ENCODE measurements at regions not wholly inside any gene's neighbourhood (a gene's known extent, or its start where the extent isn't known, plus 50 kb on each side); places are given as distances from the start of the nearest gene placed in this dataset.
"Not testable (repeated sequence)": the region's sequence is repeated elsewhere in the genome, so short reads cannot be mapped to it uniquely, and the experiment has no call there.

DNA sequence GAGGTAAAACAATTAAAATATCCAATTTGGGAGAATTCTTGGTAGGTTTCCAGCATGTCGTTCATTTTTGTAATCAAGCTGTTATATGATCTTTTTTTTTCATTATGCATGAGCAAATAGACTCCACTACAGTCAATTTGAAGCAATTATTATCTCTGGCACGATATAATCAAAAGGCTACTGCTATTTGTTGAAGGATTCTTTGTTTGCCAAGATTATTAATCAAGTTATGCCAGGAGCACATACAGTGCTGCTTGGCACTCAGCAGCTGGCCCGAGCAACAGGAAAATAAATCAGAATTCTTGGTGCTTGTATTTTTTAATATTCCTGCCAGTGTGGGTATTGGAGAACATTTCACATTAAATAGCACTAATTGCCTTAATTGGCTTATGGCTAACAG is 279.5 kb downstream of the RND3 start:
- peak; percentile 11 for DNase-seq

DNA sequence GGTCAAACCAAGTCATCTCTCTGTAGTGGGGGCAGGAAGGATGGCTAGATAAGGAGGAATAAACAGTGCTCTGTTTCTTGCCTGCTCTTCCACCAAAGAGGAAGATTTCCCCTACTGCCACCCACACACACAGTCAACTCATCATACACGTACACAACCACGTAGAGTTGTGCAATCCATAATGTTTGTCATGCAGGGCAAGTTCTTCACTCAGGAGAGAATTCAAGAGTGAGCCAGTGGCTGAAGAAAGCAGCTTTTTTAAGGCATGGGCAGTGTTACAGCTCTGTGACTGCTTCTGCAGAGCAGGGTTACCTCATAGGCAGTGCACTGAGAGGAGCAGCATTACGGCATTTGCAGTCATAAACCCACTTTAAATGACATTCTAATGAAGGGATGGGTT is 283.0 kb downstream of the RND3 start:
- no peak for DNase-seq

DNA sequence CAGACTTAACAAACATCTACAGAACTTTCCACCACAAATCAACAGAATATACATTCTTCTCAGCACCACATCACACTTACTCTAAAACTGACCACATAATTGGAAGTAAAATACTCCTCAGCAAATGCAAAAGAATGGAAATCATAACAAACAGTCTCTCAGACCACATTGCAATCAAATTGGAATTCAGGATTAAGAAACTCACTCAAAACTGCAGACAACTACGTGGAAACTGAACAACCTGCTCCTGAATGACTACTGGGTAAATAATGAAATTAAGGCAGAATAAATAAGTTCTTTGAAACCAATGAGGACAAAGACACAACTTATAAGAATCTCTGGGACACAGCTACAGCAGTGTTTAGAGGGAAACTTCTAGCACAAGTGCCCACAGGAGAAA is 292.7 kb downstream of the RND3 start:
- not testable (repeated sequence) for DNase-seq

DNA sequence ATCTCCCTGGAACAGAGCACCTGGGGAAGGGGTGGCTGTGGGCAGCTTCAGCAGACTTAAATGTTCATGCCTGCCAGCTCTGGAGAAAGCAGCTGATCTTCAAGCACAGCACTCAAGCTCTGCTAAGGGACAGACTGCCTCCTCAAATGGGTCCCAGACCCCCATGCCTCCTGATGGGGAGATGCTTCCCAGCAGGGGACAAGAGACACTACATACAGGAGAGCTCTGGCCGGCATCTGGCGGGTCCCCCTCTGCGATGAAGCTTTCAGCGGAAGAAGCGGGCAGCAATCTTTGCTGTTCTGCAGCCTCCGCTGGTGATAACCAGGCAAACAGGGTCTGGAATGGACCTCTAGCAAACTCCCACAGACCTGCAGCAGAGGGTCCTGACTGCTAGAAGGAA is 294.8 kb downstream of the RND3 start:
- DNase-seq = no peak

DNA sequence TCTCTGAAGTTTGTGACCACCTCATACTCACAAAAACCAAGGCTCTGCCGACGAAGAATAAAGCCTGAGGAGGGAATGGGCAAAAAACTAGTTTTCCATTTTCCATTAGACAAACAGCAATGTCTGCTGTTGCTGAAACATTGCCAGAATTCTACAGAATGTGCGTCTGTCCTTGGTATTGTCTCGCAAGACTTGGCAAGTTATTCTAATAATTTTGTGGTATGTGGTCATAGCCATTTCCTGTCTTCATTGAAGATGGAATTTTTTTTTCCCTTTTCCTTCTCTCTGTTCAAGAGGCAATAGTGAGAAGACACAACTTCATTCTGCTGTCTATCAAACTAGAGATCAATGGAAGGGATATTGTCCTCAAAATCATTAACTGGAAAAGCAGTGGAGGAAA is 296.1 kb downstream of the RND3 start:
- DNase-seq = no peak

DNA sequence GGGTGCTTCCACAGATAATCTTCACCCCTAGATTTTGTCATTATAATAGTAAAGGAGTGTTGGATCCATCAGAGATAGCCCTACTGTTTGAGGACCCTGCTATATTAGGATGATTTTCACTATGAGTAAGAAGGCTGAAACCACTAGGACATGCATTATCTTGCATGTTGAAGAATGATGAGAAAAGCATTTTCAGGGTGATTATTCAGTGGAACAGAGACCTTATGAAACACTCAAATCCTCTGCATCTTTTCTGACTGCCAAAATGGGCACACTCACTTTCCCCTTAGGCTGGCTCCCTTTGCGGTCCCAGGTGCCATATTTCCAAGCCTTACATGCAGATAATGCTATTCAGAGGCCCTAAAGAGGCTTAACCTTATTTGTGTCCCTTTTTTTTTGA is 296.9 kb downstream of the RND3 start:
- no peak for DNase-seq

DNA sequence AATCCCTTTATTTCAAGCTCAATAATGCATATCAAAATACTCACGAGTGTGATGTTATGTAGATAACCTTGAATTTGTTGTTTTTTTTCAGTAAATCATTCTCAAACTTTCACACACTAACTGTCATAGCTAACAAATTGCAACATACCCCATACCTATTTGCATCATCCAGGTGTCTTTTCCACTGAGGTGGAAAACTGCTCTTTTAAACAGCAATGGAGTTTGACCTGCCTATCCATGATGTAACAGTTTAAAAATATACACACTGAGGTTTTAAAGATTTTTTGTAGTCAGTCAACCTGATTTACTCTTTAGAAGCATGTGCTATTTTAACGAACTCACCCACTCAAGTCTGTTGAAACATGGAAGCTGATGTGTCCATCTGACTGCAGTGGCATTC is 298.7 kb downstream of the RND3 start:
- DNase-seq = no peak

DNA sequence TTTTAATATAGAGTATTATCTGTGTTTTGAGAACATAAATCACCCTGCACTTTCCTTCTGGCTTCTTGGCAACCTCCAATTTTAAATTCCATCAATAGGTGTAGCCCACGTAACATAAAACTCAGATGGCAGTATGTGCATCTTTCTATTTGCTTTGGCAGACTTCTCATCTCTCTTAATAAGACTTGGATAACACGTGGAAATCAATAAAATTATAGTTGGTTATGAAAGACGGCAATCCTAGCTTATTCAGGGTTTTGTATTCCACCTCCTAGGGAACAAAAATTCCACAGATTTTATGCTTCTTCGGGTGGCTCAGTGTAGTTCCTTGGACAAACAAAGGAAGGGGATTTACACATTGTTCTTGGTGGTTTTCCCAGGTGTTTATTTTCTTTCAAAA is 299.3 kb downstream of the RND3 start:
- no peak for DNase-seq

DNA sequence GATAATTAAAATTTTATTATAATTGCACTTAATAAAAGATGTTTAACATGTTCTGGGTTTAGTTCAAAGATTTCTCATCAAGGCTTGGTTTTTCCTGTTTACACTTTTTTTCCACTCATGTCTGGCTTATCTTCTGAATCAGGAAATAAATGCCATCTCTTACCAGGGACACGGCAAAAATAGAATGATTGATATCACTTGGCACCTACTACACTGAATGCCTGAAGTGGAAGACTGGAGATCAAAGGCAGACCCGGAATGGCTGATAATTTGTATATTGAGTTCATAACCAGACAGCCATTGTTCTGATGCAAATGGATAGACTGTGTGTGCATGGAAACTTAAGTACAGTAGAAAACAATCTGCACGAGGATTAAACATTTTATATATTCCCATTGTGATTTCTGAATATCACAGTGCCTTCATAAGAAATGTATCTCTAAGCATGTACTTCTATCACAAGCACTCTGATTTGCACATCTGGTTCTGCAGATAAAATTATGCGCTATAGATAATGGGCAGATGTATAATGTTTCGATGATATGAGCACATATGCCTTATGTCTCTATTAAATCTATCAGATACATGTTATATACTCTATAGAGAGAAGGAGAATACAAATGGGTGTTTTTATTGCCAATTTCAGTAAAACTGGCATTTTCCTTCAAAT is 304.8 kb downstream of the RND3 start:
- DNase-seq = no peak

DNA sequence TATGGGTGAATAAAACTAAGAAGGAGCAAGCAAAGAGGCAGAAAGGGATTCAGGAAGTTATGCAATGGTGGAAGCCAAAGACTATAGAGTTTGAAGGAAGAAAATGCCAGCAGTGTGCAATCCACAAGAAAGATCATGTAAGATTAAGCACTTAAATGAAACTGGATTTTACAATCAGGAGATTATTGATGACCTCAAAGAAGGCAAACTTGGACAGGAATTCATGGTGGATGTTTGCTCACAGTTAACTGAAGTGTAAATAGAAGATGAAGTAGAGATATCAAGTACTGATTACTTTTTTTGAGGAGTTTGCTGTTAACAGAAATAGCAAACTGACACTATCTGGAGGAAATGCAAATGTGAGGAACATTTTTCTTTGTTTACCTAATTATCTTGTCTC is 308.9 kb downstream of the RND3 start:
- DNase-seq = no peak

DNA sequence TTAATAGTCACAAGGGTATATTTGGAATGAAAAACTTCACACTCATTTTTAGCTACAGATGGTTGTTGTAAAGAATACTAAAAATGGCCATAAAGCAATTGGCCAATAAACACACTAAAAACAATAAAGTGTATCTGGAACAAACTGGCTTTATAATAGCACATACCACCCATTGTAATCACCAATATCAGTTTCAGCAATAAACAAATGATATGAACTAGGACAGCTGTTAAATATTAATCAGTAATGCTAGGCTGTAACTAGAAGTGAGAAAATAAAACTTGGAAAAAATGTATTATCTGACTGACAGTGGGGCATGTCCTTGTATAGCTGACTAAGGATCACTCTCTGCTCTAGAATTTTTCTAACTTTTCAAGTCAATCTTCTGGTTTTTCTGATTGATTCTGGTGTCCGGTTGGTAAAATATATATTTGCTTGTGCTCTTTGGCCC is 312.5 kb downstream of the RND3 start:
- DNase-seq = no peak

DNA sequence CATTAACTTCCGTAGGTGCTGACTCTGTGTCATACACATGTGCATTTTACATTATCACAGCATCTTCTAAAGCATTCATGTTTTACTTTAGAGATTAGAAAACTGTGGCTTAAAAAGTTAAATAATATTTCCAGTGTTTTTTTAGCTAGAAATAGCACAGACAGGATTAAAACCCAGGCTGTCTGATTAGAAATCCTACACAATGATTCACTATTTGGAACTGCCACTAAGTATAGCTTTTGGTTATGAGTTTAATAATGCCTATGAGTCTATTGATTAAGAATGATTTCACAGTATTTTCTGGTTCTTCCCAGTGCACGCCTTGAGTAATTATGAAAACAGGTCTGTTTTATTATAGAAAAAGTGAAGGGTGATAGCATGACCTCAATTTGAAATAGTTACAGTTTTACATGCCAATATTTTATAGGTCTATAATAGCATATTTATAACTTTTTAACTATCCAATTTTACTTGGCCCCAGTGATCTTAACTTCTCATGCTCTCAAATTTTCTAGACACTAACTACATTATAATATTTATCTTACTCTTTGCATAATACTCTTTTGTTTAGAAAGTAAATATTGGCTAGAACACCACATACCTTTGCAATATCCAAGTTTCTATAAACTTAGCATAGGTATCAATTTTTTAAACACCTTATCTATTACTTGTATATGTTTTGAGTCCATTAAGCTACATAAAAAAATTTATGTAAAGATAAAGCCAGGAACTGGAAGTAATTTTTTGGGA is 313.2 kb downstream of the RND3 start:
- DNase-seq = no peak

DNA sequence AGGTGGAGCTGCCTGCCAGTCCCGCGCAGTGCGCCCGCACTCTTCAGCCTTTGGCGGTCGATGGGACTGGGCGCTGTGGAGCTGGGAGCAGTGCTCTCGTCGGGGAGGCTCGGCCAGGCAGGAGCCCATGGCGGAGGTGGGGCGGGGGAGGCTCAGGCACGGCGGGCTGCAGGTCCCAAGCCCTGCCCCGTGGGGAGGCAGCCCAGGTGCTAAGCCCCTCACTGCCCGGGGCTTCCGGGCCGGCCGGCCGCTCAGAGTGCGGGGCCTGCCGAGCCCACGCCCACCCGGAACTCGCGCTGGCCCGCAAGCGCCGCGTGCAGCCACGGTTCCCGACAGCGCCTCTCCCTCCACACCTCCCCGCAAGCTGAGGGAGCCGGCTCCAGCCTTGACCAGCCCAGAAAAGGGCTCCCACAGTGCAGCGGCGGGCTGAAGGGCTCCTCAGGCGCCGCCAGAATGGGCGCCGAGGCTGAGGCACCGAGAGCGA is 316.4 kb downstream of the RND3 start:
- DNase-seq = no peak

DNA sequence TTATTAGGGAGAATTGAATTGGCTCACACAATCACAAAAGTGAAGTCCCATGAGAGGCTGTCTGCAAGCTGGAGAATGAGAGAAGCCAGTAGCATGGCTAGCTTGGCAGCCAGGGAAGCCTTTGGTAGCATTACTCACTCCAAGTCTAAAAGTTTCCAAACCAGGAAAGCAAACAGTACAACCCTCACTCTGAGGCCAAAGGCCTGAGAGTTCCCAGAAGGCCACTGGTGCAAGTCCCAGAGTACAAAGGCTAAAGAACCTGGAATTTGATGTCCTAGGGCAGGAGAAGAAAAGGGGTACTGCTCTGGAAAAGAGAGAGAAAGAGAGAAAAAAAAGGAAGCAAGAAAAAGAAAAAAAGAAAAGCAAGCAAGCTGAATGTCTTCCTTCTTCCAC is 318.2 kb downstream of the RND3 start:
- no peak for DNase-seq

DNA sequence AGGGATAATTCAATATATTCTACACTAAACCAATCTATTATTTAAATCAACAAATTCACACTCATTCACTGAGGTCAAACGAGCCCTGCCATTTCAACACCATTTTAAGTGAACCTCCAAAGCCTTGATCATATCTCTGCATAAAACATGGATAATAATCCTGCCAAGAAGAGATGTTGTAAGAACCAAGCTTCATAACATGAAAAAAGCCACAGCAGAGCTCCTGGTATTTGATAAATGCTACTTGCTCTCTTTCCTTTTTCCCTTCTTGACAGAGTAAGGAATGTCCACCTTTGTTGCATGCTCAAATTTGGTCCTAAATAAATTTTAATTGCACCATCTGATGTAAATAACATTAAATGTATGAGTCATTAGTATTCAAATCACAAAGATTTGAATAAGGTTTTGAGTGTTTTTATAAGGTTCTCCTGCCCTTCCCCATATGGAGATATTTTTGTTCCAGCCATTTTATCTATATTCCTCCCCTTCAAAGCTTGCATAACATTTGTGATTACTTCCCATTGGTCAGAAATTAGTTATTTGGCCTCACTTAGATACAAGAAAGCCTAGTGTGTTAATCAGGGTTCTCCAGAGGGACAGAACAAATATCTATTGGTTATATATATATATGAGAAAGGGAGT is 318.8 kb downstream of the RND3 start:
- no peak for DNase-seq

DNA sequence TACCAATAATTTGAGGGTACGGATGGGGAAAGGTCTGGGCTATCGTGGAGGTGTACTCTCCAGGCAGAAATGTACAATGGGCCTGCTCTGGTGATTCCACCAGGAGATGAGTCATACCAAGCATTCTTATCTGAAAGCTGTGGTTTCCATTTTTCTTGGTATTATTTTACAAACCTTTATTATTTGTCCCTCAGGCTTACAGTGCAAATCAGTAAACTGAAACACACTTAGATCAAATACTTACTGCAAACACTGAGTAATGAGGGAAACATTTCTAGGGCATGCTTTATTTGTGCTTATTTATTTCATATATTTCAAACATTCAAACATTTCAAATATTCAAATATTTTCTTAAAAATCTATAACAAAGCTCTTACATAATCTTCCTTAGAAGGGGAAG is 319.8 kb downstream of the RND3 start:
- no peak for DNase-seq

DNA sequence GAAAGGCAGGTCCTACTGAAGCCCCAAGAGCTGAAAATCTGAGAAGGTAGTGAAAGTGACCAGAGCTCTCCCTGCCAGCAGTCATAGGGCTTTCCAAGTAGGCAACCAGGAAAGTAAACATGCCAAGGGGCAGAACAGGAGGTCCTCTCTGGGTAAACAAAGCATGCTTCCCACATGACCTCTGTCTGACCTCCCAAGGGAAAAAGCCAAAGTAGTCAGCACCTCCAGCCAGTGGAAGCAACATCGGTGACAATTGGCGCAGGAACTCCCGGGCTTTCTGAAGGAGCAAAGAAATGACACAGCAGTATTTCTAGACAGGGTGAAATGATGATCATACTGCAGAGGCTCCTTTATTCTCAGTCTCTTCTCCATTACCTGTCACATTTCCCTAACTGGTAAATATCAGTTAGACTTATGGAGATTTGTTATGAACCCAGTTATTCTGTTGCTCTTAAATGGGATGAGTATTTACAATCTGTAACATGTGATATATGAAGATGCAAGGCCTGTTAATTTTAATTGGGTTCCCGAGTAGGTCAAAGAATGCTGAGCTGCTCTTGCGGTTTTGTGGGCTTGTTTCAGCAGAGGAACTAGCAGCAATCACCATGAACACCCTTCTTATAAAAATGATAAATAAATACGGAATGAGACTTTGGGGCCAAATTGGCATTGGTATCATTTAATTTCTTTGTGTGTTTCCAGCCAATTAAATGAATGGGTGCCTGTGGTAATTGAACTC is 321.0 kb downstream of the RND3 start:
- no peak for DNase-seq

DNA sequence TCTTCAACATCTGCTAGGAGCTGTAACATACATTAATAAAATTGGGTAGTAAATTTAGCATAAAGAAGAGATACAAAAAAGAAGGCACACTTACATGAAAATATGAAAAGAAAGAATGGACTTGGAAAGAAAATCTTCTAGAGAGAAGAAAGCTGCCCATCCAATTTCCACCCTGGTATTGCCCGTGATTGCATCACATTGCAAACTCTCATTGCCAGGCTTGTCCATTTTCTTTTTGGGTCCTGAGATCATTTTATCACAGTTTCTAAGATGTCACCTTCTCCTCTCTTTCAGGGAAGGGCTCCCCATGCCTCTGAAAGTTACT is 321.5 kb downstream of the RND3 start:
- DNase-seq = no peak

DNA sequence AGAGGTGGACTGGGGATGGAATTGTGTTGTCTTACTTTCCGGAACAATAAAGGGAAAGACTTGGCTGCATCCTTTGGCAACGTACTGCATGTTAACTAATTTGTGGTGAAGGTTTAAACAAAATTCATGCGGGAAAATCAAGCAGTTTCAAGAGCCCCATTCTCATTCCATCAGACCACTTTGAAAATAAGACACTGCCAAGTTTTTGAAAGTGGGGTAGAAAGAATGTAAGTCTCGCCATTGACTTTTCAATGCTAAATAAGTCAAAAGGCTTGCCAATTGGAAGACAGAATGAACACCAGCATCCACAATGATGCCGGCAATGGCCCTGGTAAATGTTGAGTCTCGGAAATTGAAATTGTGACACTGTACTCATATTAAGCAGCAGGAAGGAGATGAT is 322.0 kb downstream of the RND3 start:
- DNase-seq = no peak

DNA sequence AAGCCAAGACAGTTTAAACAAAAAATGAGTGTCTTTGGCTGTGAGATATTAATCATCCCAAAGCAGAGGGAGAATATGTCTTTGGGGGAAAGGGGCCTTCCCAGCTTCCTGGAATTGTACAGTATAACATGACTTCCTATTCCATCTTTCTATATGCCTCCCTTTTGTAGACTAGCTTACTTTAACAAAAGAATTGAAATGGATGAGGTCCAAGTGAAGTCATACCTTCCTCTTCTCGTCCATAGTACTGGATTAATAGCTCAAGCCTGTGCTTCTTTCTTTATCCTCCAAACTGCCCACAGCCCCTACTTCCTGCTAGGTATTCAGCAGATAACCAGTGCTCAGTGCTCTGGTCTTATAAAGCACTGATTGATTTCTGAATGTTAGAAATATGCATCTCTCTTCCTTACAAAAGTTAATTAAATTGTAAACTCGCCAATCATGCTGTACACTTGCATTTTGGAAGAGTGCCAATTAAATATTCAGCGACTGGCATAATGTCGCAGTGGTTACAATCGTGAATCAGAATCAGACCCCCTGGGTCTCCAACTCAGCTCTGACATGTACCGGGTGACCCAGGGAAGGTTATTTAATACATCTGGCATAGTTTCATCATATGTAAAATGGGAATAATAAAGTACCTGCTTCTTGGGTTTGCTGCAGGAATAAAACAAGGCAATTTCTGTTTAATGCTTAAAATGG is 325.1 kb downstream of the RND3 start:
- no peak for DNase-seq

DNA sequence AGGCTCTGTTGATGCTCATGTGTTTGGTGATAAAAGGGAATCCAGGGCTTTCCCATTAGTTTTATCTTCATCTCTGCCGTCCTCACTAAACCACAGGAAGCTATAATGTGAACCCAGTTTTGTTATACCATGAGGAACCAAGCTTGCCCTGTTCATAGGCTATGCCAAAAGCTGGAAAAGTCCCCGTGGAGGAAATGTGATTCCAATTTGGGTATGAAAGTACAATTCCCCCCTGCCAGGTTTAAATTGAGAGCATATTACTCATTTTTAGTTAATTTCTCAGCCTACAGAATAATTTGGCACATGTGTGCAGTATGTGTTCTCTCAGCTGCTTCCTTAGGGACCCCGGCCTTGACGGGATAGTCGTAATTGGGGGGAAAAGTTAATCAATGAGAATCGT is 327.4 kb downstream of the RND3 start:
- DNase-seq = no peak

DNA sequence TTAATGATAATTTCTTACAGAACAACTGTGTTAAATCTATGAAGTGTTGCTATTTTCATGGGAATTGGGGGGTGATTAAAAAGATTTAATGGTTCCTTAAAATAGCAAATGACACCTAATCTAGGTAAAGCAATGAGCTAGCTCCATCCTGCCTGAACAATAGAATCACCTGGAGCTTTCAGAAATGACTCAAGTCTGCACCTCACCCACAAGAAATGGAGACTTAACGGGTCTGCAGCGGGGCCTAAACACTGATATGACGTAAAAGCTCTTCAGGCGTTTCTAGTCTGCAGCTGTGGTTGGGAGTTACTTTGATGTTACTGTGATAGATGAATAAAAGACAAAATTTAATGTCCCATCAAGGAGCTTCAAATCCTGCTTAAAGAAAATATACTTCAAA is 328.2 kb downstream of the RND3 start:
- no peak for DNase-seq

DNA sequence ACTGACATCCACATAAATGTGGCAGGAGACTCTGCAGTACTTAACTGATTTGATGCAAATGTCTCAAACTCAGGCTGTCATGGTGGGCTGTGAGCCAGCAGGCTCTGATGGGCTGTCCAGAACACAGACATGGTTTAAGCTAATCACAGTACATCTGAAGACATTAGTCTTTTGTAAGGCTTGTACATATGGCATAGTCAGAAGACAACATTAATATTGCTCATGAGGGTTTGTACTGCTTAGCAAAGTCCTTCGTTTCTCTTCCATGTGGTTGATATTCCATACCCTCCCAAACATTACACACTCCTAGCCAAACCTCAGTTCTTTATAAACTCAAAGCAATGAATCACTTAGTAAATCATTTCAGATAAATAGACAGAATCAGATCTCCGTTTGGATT is 330.6 kb downstream of the RND3 start:
- DNase-seq = no peak
